ENCODE measurements at regions not wholly inside any gene's neighbourhood (a gene's known extent, or its start where the extent isn't known, plus 50 kb on each side); places are given as distances from the start of the nearest gene placed in this dataset.
"Not testable (repeated sequence)": the region's sequence is repeated elsewhere in the genome, so short reads cannot be mapped to it uniquely, and the experiment has no call there.

- ATAC-seq (ENCODE audit: poor library complexity) = no peak
- H3K9me3 ChIP-seq (ENCODE audit: control insufficient read depth in 1 of 2, insufficient read depth in 1 of 2, low read length in 2 of 2) = no peaks in the 10 kb centered on the region
- no peaks in the 10 kb centered on the region for H3K4me1 Mint-ChIP-seq (ENCODE audit: low read depth)
- no peak overlapping the region for H3K27ac ChIP-seq (ENCODE audit: low read depth in 1 of 2, low read length in 2 of 2)
- ChIA-PET CTCF (no interaction called here), POLR2A (no interaction called here)
- no peaks in the 10 kb centered on the region for H3K36me3 Mint-ChIP-seq (ENCODE audit: low read depth)
- intact Hi-C loops (cut with DNase I, micrococcal nuclease) = no loop called here
- no peaks in the 10 kb centered on the region for H3K36me3 ChIP-seq (ENCODE audit: insufficient read depth, low read length)
- H3K27me3 Mint-ChIP-seq = no peaks in the 10 kb centered on the region
- H3K27ac Mint-ChIP-seq = no peak overlapping the region
- DNase-seq = no peak
- H3K9me3 Mint-ChIP-seq = peaks cover 12% of the 10 kb centered on the region
- TF ChIP-seq CTCF (IDR thresholded peaks at IDR 0.05) = no peak
- no peaks in the 10 kb centered on the region for H3K4me1 ChIP-seq (ENCODE audit: insufficient read depth, low read length)
- H3K4me3 ChIP-seq (ENCODE audit: low read length) = no peak overlapping the region
- H3K27me3 ChIP-seq (ENCODE audit: control insufficient read depth in 1 of 2, insufficient read depth in 2 of 2, low read length in 2 of 2) = no peaks in the 10 kb centered on the region
- no peak overlapping the region for H3K4me3 Mint-ChIP-seq
Measured at GRCh38 chr10:59434463-59435321, 72.3 kb upstream of the FAM13C start.

- POLR2A ChIA-PET = no interaction called here
- Histone ChIP-seq H3K36me3 (ENCODE audit: insufficient read depth, low read length) (no peaks in the 10 kb centered on the region), H3K9me3 (ENCODE audit: control insufficient read depth in 1 of 2, insufficient read depth in 1 of 2, low read length in 2 of 2) (no peaks in the 10 kb centered on the region), H3K4me1 (ENCODE audit: insufficient read depth, low read length) (no peaks in the 10 kb centered on the region), H3K27ac (ENCODE audit: low read depth in 1 of 2, low read length in 2 of 2) (no peak overlapping the region), H3K4me3 (ENCODE audit: low read length) (no peak overlapping the region), H3K27me3 (ENCODE audit: control insufficient read depth in 1 of 2, insufficient read depth in 2 of 2, low read length in 2 of 2) (no peaks in the 10 kb centered on the region)
- Mint-ChIP-seq H3K27me3 (no peaks in the 10 kb centered on the region), H3K9me3 (peaks cover 7% of the 10 kb centered on the region), H3K4me1 (ENCODE audit: low read depth) (no peaks in the 10 kb centered on the region), H3K4me3 (no peak overlapping the region), H3K27ac (no peak overlapping the region), H3K36me3 (ENCODE audit: low read depth) (no peaks in the 10 kb centered on the region)
- CTCF ChIA-PET = no interaction called here
- intact Hi-C loops (cut with DNase I, micrococcal nuclease) = no loop called here
- TF ChIP-seq CTCF (IDR thresholded peaks at IDR 0.05) = no peak
- ATAC-seq (ENCODE audit: poor library complexity) = no peak
- DNase-seq = no peak
Measured at GRCh38 chr10:59433720-59434428, 71.5 kb upstream of the FAM13C start.

GRCh38 chr10:59432207-59432900 is 70.0 kb upstream of the FAM13C start:
- ATAC-seq (ENCODE audit: poor library complexity) (no peak), DNase-seq (no peak)
- Mint-ChIP-seq H3K4me3 (no peak overlapping the region), H3K27ac (no peak overlapping the region), H3K27me3 (no peaks in the 10 kb centered on the region), H3K36me3 (ENCODE audit: low read depth) (no peaks in the 10 kb centered on the region), H3K4me1 (ENCODE audit: low read depth) (no peaks in the 10 kb centered on the region), H3K9me3 (peaks cover 7% of the 10 kb centered on the region)
- TF ChIP-seq CTCF (IDR thresholded peaks at IDR 0.05) = no peak
- CTCF ChIA-PET = no interaction called here
- Histone ChIP-seq H3K27me3 (ENCODE audit: control insufficient read depth in 1 of 2, insufficient read depth in 2 of 2, low read length in 2 of 2) (no peaks in the 10 kb centered on the region), H3K36me3 (ENCODE audit: insufficient read depth, low read length) (no peaks in the 10 kb centered on the region), H3K9me3 (ENCODE audit: control insufficient read depth in 1 of 2, insufficient read depth in 1 of 2, low read length in 2 of 2) (no peaks in the 10 kb centered on the region), H3K27ac (ENCODE audit: low read depth in 1 of 2, low read length in 2 of 2) (no peak overlapping the region), H3K4me3 (ENCODE audit: low read length) (no peak overlapping the region), H3K4me1 (ENCODE audit: insufficient read depth, low read length) (no peaks in the 10 kb centered on the region)
- intact Hi-C loops (cut with DNase I, micrococcal nuclease) = no loop called here
- POLR2A ChIA-PET = no interaction called here

GRCh38 chr10:59413795-59414194 is 51.4 kb upstream of the FAM13C start:
- H3K9me3 ChIP-seq (ENCODE audit: control insufficient read depth in 1 of 2, insufficient read depth in 1 of 2, low read length in 2 of 2); H3K4me1 Mint-ChIP-seq (ENCODE audit: low read depth); H3K4me3 ChIP-seq (ENCODE audit: low read length); H3K27ac Mint-ChIP-seq; H3K36me3 ChIP-seq (ENCODE audit: insufficient read depth, low read length); H3K27me3 Mint-ChIP-seq; POLR2A ChIA-PET; H3K27me3 ChIP-seq (ENCODE audit: control insufficient read depth in 1 of 2, insufficient read depth in 2 of 2, low read length in 2 of 2); H3K27ac ChIP-seq (ENCODE audit: low read depth in 1 of 2, low read length in 2 of 2); ATAC-seq (ENCODE audit: poor library complexity); intact Hi-C loops (cut with DNase I, micrococcal nuclease); CTCF ChIA-PET; H3K36me3 Mint-ChIP-seq (ENCODE audit: low read depth); H3K4me3 Mint-ChIP-seq; H3K4me1 ChIP-seq (ENCODE audit: insufficient read depth, low read length); DNase-seq: not testable (repeated sequence)
- peaks cover 12% of the 10 kb centered on the region for H3K9me3 Mint-ChIP-seq
